H9 (cell line): ENCODE measurements at regions not wholly inside any gene's neighbourhood (a gene's known extent, or its start where the extent isn't known, plus 50 kb on each side); places are given as distances from the start of the nearest gene placed in this dataset.

Experiments
- DNase-seq: peaks from one replicate; pipeline ENCODE4 v3.0.0-alpha.2; 2017
- H2AFZ ChIP-seq: one replicate; pipeline ENCODE4 v1.6.1; 2013; ENCODE audit warnings: mild to moderate bottlenecking, low read length, control low read depth, moderate library complexity
- H2AK5ac ChIP-seq: 2 replicates; pipeline ENCODE4 v1.6.1; 2013; ENCODE audit warnings: low read length, control low read depth, mixed read lengths; ENCODE audit not compliant: insufficient read length
- H2BK120ac ChIP-seq: one replicate; pipeline ENCODE4 v1.6.1; 2013; ENCODE audit warnings: low read depth, mild to moderate bottlenecking, low read length, control low read depth, inconsistent platforms; ENCODE audit not compliant: poor library complexity, severe bottlenecking
- H2BK12ac ChIP-seq: 2 replicates; pipeline ENCODE4 v1.6.1; 2013; ENCODE audit warnings: low read length, control low read depth, mixed read lengths, low read depth; ENCODE audit not compliant: insufficient read length
- H2BK15ac ChIP-seq: 2 replicates; pipeline ENCODE4 v1.6.1; 2013; ENCODE audit warnings: low read depth, low read length, control low read depth
- H2BK20ac ChIP-seq: one replicate; pipeline ENCODE4 v1.6.1; 2013; ENCODE audit warnings: low read depth, mild to moderate bottlenecking, low read length, control low read depth, inconsistent platforms; ENCODE audit not compliant: poor library complexity, severe bottlenecking
- H2BK5ac ChIP-seq: 2 replicates; pipeline ENCODE4 v1.6.1; 2013; ENCODE audit warnings: low read length, control low read depth, mixed read lengths; ENCODE audit not compliant: insufficient read length
- H3K14ac ChIP-seq: 2 replicates; pipeline ENCODE4 v1.6.1; 2013; ENCODE audit warnings: low read length, control low read depth; ENCODE audit not compliant: insufficient read depth
- H3K18ac ChIP-seq: 2 replicates; pipeline ENCODE4 v1.6.1; 2013; ENCODE audit warnings: low read depth, mild to moderate bottlenecking, mixed read lengths, low read length, control low read depth; ENCODE audit not compliant: insufficient read length
- H3K23ac ChIP-seq: 2 replicates; pipeline ENCODE4 v1.6.1; 2013; ENCODE audit warnings: low read length, control low read depth, mixed read lengths, low read depth; ENCODE audit not compliant: insufficient read length
- H3K23me2 ChIP-seq: 2 replicates; pipeline ENCODE4 v1.6.1; 2013; ENCODE audit warnings: low read depth, mild to moderate bottlenecking, mixed read lengths, low read length, control low read depth; ENCODE audit not compliant: insufficient read length, poor library complexity, severe bottlenecking
- H3K27ac ChIP-seq: 2 replicates; pipeline ENCODE4 v1.5.1; 2013; ENCODE audit warnings: low read length, control low read depth, mixed read lengths, low read depth; ENCODE audit not compliant: insufficient read length
- H3K27me3 ChIP-seq: 2 replicates; pipeline ENCODE4 v1.6.1; 2013; ENCODE audit warnings: low read length, control low read depth, inconsistent platforms; ENCODE audit not compliant: insufficient read depth
- H3K4ac ChIP-seq: 2 replicates; pipeline ENCODE4 v1.6.1; 2013; ENCODE audit warnings: low read depth, mild to moderate bottlenecking, control low read depth, inconsistent platforms, low read length, moderate library complexity
- H3K4me1 ChIP-seq: 2 replicates; pipeline ENCODE4 v1.6.1; 2013; ENCODE audit warnings: low read length, control low read depth, inconsistent platforms; ENCODE audit not compliant: insufficient read depth
- H3K4me2 ChIP-seq: 2 replicates; pipeline ENCODE4 v1.6.1; 2013; ENCODE audit warnings: low read length, control low read depth, mixed read lengths; ENCODE audit not compliant: insufficient read length, insufficient read depth
- H3K56ac ChIP-seq: 2 replicates; pipeline ENCODE4 v1.6.1; 2013; ENCODE audit warnings: low read depth, mild to moderate bottlenecking, mixed read lengths, low read length, control low read depth; ENCODE audit not compliant: insufficient read length
- H3K79me1 ChIP-seq: 2 replicates; pipeline ENCODE4 v1.6.1; 2013; ENCODE audit warnings: low read depth, mild to moderate bottlenecking, moderate library complexity, low read length, control low read depth, inconsistent platforms; ENCODE audit not compliant: insufficient read depth, poor library complexity, severe bottlenecking
- H3K79me2 ChIP-seq: 2 replicates; pipeline ENCODE4 v1.6.1; 2013; ENCODE audit warnings: low read length, control low read depth, inconsistent platforms; ENCODE audit not compliant: insufficient read depth
- H3K9ac ChIP-seq: 2 replicates; pipeline ENCODE4 v1.6.1; 2013; ENCODE audit warnings: low read length, control low read depth, mixed read lengths; ENCODE audit not compliant: insufficient read length; ENCODE audit errors: extremely low read depth
- H3K9me3 ChIP-seq: one replicate; pipeline ENCODE4 v1.6.1; 2013; ENCODE audit warnings: low read depth, low read length, inconsistent platforms; ENCODE audit not compliant: control insufficient read depth
- H3T11ph ChIP-seq: one replicate; pipeline ENCODE4 v1.6.1; 2013; ENCODE audit warnings: mild to moderate bottlenecking, low read length, control low read depth, inconsistent platforms
- H4K20me1 ChIP-seq: one replicate; pipeline ENCODE4 v1.6.1; 2013; ENCODE audit not compliant: control insufficient read depth, insufficient read length, insufficient read depth
- H4K5ac ChIP-seq: 2 replicates; pipeline ENCODE4 v1.6.1; 2013; ENCODE audit warnings: low read depth, mild to moderate bottlenecking, mixed read lengths, low read length, control low read depth; ENCODE audit not compliant: insufficient read length
- H4K8ac ChIP-seq: replicated peaks from 2 replicates; pipeline ENCODE4 v1.6.1; 2013; ENCODE audit warnings: low read length, control low read depth, mixed read lengths, low read depth; ENCODE audit not compliant: insufficient read length
- H4K91ac ChIP-seq: 2 replicates; pipeline ENCODE4 v1.6.1; 2013; ENCODE audit warnings: low read depth, mild to moderate bottlenecking, moderate library complexity, mixed read lengths, low read length, control low read depth; ENCODE audit not compliant: insufficient read length
- H3K27ac Mint-ChIP-seq, 3 experiments: 2 replicates in 2 of 3; 3 replicates in 1 of 3; pipeline ENCODE4 v1.8.0; 2020 to 2021; ENCODE audit warnings: mixed read lengths in 3 of 3, mild to moderate bottlenecking in 1 of 3, moderate library complexity in 1 of 3
- H3K27me3 Mint-ChIP-seq: 2 replicates; pipeline ENCODE4 v1.8.0; 2021; ENCODE audit warnings: low read depth, mild to moderate bottlenecking, moderate library complexity, mixed read lengths
- H3K36me3 Mint-ChIP-seq, 3 experiments: 2 replicates in 2 of 3; 3 replicates in 1 of 3; pipeline ENCODE4 v1.8.0; 2020 to 2021; ENCODE audit warnings: low read depth in 3 of 3, mixed read lengths in 3 of 3; ENCODE audit not compliant: insufficient read depth in 1 of 3
- H3K4me1 Mint-ChIP-seq, 2 experiments: 2 replicates each; pipeline ENCODE4 v1.8.0; 2020; ENCODE audit warnings: mixed read lengths in 2 of 2
- H3K4me3 Mint-ChIP-seq, 2 experiments: 2 replicates in 1 of 2; 3 replicates in 1 of 2; pipeline ENCODE4 v1.8.0; 2020 to 2021; ENCODE audit warnings: mild to moderate bottlenecking in 2 of 2, mixed read lengths in 2 of 2, moderate library complexity in 1 of 2
- H3K9me3 Mint-ChIP-seq, 2 experiments: 2 replicates in 1 of 2; 3 replicates in 1 of 2; pipeline ENCODE4 v1.8.0; 2020; ENCODE audit warnings: mild to moderate bottlenecking in 2 of 2, mixed read lengths in 2 of 2, moderate library complexity in 1 of 2
- WGBS: extraction: QIAGEN DNeasy Blood & Tissue Kit; methylation state at CpG from one replicate; pipeline ENCODE4 v1.1.7; 2013; ENCODE audit warnings: missing lambda C conversion rate, low lambda C conversion rate, mixed read lengths; ENCODE audit not compliant: insufficient read length; ENCODE audit errors: extremely low coverage; 5-methylcytosine and 5-hydroxymethylcytosine counted together
- TF ChIP-seq, protein P1 (sequence below): fragments of 200-600 bp; sonication (generic); conservative IDR thresholded peaks from 3 replicates; pipeline ENCODE4 v1.8.0; 2021; ENCODE audit warnings: antibody characterized with exemption, mild to moderate bottlenecking

DNA sequence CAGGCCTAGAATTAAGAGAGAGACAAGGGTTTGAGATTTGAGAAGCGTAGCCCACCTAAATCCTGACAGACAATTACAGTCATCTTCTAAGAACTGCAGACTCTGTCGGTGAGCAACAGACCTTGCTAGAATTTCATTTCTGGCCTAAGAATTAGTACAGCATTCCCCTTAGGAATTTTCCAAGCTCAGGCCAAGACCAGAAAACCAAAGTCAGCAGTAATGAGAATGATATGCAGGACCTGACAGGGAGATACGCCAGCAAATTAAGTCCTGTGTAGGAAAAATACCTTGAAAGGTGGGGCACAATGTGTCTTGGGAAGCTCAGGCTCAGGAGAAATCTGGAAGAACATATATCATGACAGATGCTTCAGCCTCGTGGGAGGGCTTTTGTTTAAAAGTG, 52.7 kb upstream of the HERPUD2 start:
- H3T11ph ChIP-seq = no peak overlapping the region
- H3K4me1 ChIP-seq = 0 out of 2 replicates have a peak, but pooled peaks cover 4% of the 10 kb centered on the region
- H3K27ac Mint-ChIP-seq = peak overlapping the region in 2 of 3 experiments; percentile 6 to 41; a peak in 1 of 7 replicates
- no peak overlapping the region for H2BK20ac ChIP-seq
- H3K79me2 ChIP-seq = no peaks in the 10 kb centered on the region
- no peak overlapping the region for H3K56ac ChIP-seq
- no peak overlapping the region for H3K14ac ChIP-seq
- H2BK15ac ChIP-seq = no peak overlapping the region
- no peak for DNase-seq
- H3K27me3 ChIP-seq = no peaks in the 10 kb centered on the region
- no peaks in the 10 kb centered on the region for H3K9me3 ChIP-seq
- no peaks in the 10 kb centered on the region for H3K79me1 ChIP-seq
- H4K5ac ChIP-seq = no peak overlapping the region
- no peak overlapping the region for H3K23ac ChIP-seq
- no peaks in the 10 kb centered on the region for H3K36me3 Mint-ChIP-seq
- no peak overlapping the region for H2BK120ac ChIP-seq
- no peak overlapping the region for H3K4me3 Mint-ChIP-seq
- H4K91ac ChIP-seq = no peak overlapping the region
- H3K18ac ChIP-seq = no peak overlapping the region
- H4K20me1 ChIP-seq = no peaks in the 10 kb centered on the region
- H2AK5ac ChIP-seq = no peak overlapping the region
- no peaks in the 10 kb centered on the region; the same call in 1 of the 2 replicates for H3K27me3 Mint-ChIP-seq
- WGBS = no CpG with 5 or more reads among the region's 4 CpGs
- H3K27ac ChIP-seq = no peak overlapping the region
- TF ChIP-seq, protein P1, sequence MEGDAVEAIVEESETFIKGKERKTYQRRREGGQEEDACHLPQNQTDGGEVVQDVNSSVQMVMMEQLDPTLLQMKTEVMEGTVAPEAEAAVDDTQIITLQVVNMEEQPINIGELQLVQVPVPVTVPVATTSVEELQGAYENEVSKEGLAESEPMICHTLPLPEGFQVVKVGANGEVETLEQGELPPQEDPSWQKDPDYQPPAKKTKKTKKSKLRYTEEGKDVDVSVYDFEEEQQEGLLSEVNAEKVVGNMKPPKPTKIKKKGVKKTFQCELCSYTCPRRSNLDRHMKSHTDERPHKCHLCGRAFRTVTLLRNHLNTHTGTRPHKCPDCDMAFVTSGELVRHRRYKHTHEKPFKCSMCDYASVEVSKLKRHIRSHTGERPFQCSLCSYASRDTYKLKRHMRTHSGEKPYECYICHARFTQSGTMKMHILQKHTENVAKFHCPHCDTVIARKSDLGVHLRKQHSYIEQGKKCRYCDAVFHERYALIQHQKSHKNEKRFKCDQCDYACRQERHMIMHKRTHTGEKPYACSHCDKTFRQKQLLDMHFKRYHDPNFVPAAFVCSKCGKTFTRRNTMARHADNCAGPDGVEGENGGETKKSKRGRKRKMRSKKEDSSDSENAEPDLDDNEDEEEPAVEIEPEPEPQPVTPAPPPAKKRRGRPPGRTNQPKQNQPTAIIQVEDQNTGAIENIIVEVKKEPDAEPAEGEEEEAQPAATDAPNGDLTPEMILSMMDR = no peak
- no peak overlapping the region for H2BK5ac ChIP-seq
- H3K9ac ChIP-seq = no peak overlapping the region
- no peaks in the 10 kb centered on the region for H3K23me2 ChIP-seq
- no peak overlapping the region for H2AFZ ChIP-seq
- H3K4me1 Mint-ChIP-seq = peaks cover 9 to 30% of the 10 kb centered on the region in 2 experiments
- H3K4me2 ChIP-seq = no peak overlapping the region
- no peaks in the 10 kb centered on the region; a peak in 1 of 5 replicates for H3K9me3 Mint-ChIP-seq
- H3K4ac ChIP-seq = no peak overlapping the region
- no peak overlapping the region for H4K8ac ChIP-seq
- no peak overlapping the region for H2BK12ac ChIP-seq
